ENCODE measurements at regions not wholly inside any gene's neighbourhood (a gene's known extent, or its start where the extent isn't known, plus 50 kb on each side); places are given as distances from the start of the nearest gene placed in this dataset.

- 96 to 99% methylated on average over 5 of the region's 5 CpGs for WGBS, 2 donors
- H3K9me3 ChIP-seq: no peaks in the 10 kb centered on the region
- TF ChIP-seq EP300 (IDR thresholded peaks at IDR 0.05): no peak
- TF ChIP-seq POLR2A (IDR thresholded peaks at IDR 0.05): no peak
- TF ChIP-seq CTCF (IDR thresholded peaks at IDR 0.05): no peak
- no peaks in the 10 kb centered on the region for H3K36me3 ChIP-seq
- no peak overlapping the region for H3K4me3 ChIP-seq
- H3K4me1 ChIP-seq: no peaks in the 10 kb centered on the region
- H3K27ac ChIP-seq: no peak overlapping the region
- no peak for DNase-seq (ENCODE audit: low spot score in 2 of 2)
- no peaks in the 10 kb centered on the region for H3K27me3 ChIP-seq
These were observed 109.8 kb upstream of the SIX2 start for GRCh38 chr2:45119038-45119437.

GRCh38 chr2:45117383-45117782 lies 108.1 kb upstream of the SIX2 start:
- Histone ChIP-seq H3K4me1 (no peaks in the 10 kb centered on the region), H3K36me3 (no peaks in the 10 kb centered on the region), H3K27ac (no peak overlapping the region), H3K27me3 (no peaks in the 10 kb centered on the region), H3K9me3 (no peaks in the 10 kb centered on the region), H3K4me3 (no peak overlapping the region)
- TF ChIP-seq EP300 (IDR thresholded peaks at IDR 0.05) (no peak), CTCF (IDR thresholded peaks at IDR 0.05) (no peak), POLR2A (IDR thresholded peaks at IDR 0.05) (no peak)
- DNase-seq (ENCODE audit: low spot score in 2 of 2): no peak
- 59 to 80% methylated on average over 1 of the region's 1 CpG for WGBS, 2 donors

- Histone ChIP-seq H3K9me3 (no peaks in the 10 kb centered on the region), H3K36me3 (no peaks in the 10 kb centered on the region), H3K27me3 (no peaks in the 10 kb centered on the region), H3K4me3 (no peak overlapping the region), H3K27ac (no peak overlapping the region), H3K4me1 (no peaks in the 10 kb centered on the region)
- TF ChIP-seq CTCF (IDR thresholded peaks at IDR 0.05): no peak
- TF ChIP-seq POLR2A (IDR thresholded peaks at IDR 0.05): no peak
- no peak for TF ChIP-seq EP300 (IDR thresholded peaks at IDR 0.05)
- DNase-seq (ENCODE audit: low spot score in 2 of 2): no peak
- WGBS, 2 donors: 8 to 38% methylated on average over 1 of the region's 1 CpG
These were observed 105.9 kb upstream of the SIX2 start for GRCh38 chr2:45115181-45115580.

GRCh38 chr2:45114221-45114955 lies 105.1 kb upstream of the SIX2 start:
- DNase-seq (ENCODE audit: low spot score in 2 of 2): no peak
- no peak for TF ChIP-seq EP300 (IDR thresholded peaks at IDR 0.05)
- no peak for TF ChIP-seq POLR2A (IDR thresholded peaks at IDR 0.05)
- TF ChIP-seq CTCF (IDR thresholded peaks at IDR 0.05): no peak
- Histone ChIP-seq H3K27ac (no peak overlapping the region), H3K4me3 (no peak overlapping the region), H3K9me3 (no peaks in the 10 kb centered on the region), H3K36me3 (no peaks in the 10 kb centered on the region), H3K4me1 (no peaks in the 10 kb centered on the region), H3K27me3 (no peaks in the 10 kb centered on the region)
- WGBS, 2 donors: 71 to 84% methylated on average over 14 of the region's 14 CpGs

- Histone ChIP-seq H3K36me3 (no peaks in the 10 kb centered on the region), H3K4me3 (no peak overlapping the region), H3K9me3 (no peaks in the 10 kb centered on the region), H3K4me1 (no peaks in the 10 kb centered on the region), H3K27ac (no peak overlapping the region), H3K27me3 (no peaks in the 10 kb centered on the region)
- no peak for DNase-seq (ENCODE audit: low spot score in 2 of 2)
- TF ChIP-seq CTCF (IDR thresholded peaks at IDR 0.05) (no peak), POLR2A (IDR thresholded peaks at IDR 0.05) (no peak), EP300 (IDR thresholded peaks at IDR 0.05) (no peak)
- WGBS, 2 donors: 92 to 95% methylated on average over 4 of the region's 4 CpGs
These were observed 103.5 kb upstream of the SIX2 start for GRCh38 chr2:45112750-45113149.

All from tibial nerve (tissue), 4 donors.